Caco-2 (cell line): ENCODE measurements at regions not wholly inside any gene's neighbourhood (a gene's known extent, or its start where the extent isn't known, plus 50 kb on each side); places are given as distances from the start of the nearest gene placed in this dataset.

ENCODE experiments used
- BruUV-seq: library from RNA; stranded (reverse); fragments of 400-500 nt; replicated peaks from 2 replicates; lab custom pipeline; 2021; lab: Mats Ljungman, UMichigan
- CTCF ChIA-PET: fragments of 300-600 bp; sonication (Branson Sonifier 250); formaldehyde crosslinking; loops from one replicate; lab custom pipeline; 2022; ENCODE audit warnings: antibody characterized with exemption; lab: Charles Lee
- POLR2A ChIA-PET: fragments of 300-600 bp; sonication (Branson Sonifier 250); formaldehyde crosslinking; loops from one replicate; lab custom pipeline; 2022; ENCODE audit warnings: antibody characterized with exemption; lab: Charles Lee
- DNase-seq, 2 experiments: peaks; one replicate each; pipeline versions ENCODE4 v3.0.0 to v3.0.0-alpha.2; 2020 to 2022
- H3K27me3 ChIP-seq: replicated peaks from 2 replicates; pipeline ENCODE4 v1.6.0; 2011; ENCODE audit warnings: low read length; ENCODE audit not compliant: control insufficient read depth, insufficient read depth
- H3K36me3 ChIP-seq: 2 replicates; pipeline ENCODE4 v1.5.1; 2011; ENCODE audit warnings: low read length; ENCODE audit not compliant: control insufficient read depth, insufficient read depth
- H3K4me1 ChIP-seq: fragments of 250-450 bp; sonication (Bioruptor Pico); 2 replicates; pipeline ENCODE4 v1.5.1; 2020; ENCODE audit warnings: mild to moderate bottlenecking
- H3K4me3 ChIP-seq: 2 replicates; pipeline ENCODE4 v1.5.1; 2011; ENCODE audit warnings: low read depth, mild to moderate bottlenecking, control low read depth, low read length
- H3K9me3 ChIP-seq: fragments of 250-450 bp; sonication (Bioruptor Pico); 2 replicates; pipeline ENCODE4 v1.5.1; 2020; ENCODE audit warnings: mild to moderate bottlenecking, moderate library complexity
- H3K27ac Mint-ChIP-seq: one replicate; pipeline ENCODE4 v1.8.0; 2022; ENCODE audit warnings: mixed read lengths; ENCODE audit not compliant: unreplicated experiment
- H3K27me3 Mint-ChIP-seq: one replicate; pipeline ENCODE4 v1.8.0; 2022; ENCODE audit warnings: mixed read lengths; ENCODE audit not compliant: insufficient read depth, unreplicated experiment
- H3K36me3 Mint-ChIP-seq: one replicate; pipeline ENCODE4 v1.8.0; 2022; ENCODE audit warnings: mild to moderate bottlenecking, mixed read lengths; ENCODE audit not compliant: insufficient read depth, unreplicated experiment
- H3K4me1 Mint-ChIP-seq: one replicate; pipeline ENCODE4 v1.8.0; 2022; ENCODE audit warnings: low read depth, mixed read lengths; ENCODE audit not compliant: unreplicated experiment
- H3K4me3 Mint-ChIP-seq: one replicate; pipeline ENCODE4 v1.8.0; 2022; ENCODE audit warnings: mild to moderate bottlenecking, moderate library complexity, mixed read lengths; ENCODE audit not compliant: unreplicated experiment
- H3K9me3 Mint-ChIP-seq: one replicate; pipeline ENCODE4 v1.8.0; 2022; ENCODE audit warnings: mixed read lengths; ENCODE audit not compliant: unreplicated experiment
- intact Hi-C: fragments of 100-400 bp; cut with micrococcal nuclease; formaldehyde crosslinking; loops from one replicate; pipeline ENCODE4 v1.10.0; 2022; ENCODE audit not compliant: unreplicated experiment
- TF ChIP-seq, protein P1 (sequence below), 2 experiments: fragments of 200-600 bp in 1 of 2; IDR thresholded peaks; 1 replicate in 1 of 2; 2 replicates in 1 of 2; pipeline versions ENCODE4 v1.5.1 to v1.8.0; 2011 to 2022; ENCODE audit warnings: antibody characterized with exemption in 1 of 2, control low read depth in 1 of 2, inconsistent platforms in 1 of 2, low read depth in 1 of 2, low read length in 1 of 2, mild to moderate bottlenecking in 1 of 2, moderate library complexity in 1 of 2; ENCODE audit not compliant: insufficient read depth in 1 of 2, severe bottlenecking in 1 of 2, unreplicated experiment in 1 of 2

DNA sequence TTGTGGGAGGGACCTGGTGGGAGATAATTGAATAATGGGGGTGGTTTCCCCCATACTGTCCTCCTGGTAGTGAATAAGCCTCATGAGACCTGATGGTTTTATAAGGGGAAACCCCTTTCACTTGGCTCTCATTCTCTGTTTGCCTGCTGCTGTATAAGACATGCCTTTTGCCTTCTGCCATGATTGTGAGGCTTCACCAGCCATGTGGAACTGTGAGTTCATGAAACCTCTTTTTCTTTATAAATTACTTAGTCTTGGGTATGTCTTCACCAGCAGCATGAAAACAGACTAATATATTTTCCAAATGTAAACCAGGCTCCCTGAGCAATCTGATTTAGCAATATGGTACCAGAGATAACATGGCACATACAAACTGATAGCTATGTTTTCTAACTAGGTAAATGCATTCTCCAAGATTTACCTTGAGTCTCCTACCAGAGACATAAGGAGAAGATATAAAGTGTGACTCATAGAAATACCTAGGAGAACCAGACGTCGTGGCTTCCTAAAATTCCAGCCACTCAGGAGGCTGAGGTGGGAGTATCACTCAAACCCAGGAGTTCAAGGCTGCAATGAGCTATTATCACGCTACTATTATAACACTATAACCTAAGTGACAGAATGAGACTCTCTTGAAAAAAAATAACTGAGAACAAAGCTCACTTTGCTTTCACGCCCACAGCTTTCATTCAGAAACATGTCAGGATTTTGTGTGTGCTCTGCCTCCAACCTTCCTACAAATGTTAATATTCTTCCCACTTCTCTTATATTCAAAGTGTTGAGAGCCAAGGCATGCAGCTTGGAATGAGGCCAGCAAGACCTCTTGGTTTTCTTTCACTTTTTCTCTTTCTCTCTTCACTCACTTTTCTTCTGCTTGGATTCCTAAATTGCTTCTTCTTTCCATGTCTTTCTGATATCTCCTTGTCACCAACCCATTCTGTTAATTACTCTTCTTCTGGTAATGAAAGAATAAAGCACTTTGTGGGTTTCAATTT lies 263.9 kb upstream of the UBE2E3 start:
- Histone ChIP-seq H3K9me3 (no peaks in the 10 kb centered on the region), H3K4me3 (no peak overlapping the region), H3K4me1 (no peaks in the 10 kb centered on the region), H3K27me3 (no peaks in the 10 kb centered on the region), H3K36me3 (no peaks in the 10 kb centered on the region)
- H3K36me3 Mint-ChIP-seq: no peaks in the 10 kb centered on the region
- no peak overlapping the region for H3K27ac Mint-ChIP-seq
- H3K9me3 Mint-ChIP-seq: no peaks in the 10 kb centered on the region
- no TSS peak for BruUV-seq
- TF ChIP-seq, protein P1, sequence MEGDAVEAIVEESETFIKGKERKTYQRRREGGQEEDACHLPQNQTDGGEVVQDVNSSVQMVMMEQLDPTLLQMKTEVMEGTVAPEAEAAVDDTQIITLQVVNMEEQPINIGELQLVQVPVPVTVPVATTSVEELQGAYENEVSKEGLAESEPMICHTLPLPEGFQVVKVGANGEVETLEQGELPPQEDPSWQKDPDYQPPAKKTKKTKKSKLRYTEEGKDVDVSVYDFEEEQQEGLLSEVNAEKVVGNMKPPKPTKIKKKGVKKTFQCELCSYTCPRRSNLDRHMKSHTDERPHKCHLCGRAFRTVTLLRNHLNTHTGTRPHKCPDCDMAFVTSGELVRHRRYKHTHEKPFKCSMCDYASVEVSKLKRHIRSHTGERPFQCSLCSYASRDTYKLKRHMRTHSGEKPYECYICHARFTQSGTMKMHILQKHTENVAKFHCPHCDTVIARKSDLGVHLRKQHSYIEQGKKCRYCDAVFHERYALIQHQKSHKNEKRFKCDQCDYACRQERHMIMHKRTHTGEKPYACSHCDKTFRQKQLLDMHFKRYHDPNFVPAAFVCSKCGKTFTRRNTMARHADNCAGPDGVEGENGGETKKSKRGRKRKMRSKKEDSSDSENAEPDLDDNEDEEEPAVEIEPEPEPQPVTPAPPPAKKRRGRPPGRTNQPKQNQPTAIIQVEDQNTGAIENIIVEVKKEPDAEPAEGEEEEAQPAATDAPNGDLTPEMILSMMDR (IDR thresholded peaks at IDR 0.05; ENCODE audit: insufficient read depth in 1 of 2, low read depth in 1 of 2, low read length in 1 of 2, severe bottlenecking in 1 of 2, unreplicated experiment in 1 of 2): no peak
- ChIA-PET POLR2A (no interaction called here), CTCF (no interaction called here)
- no peak for DNase-seq
- H3K4me3 Mint-ChIP-seq: no peak overlapping the region
- H3K27me3 Mint-ChIP-seq: no peaks in the 10 kb centered on the region
- no peaks in the 10 kb centered on the region for H3K4me1 Mint-ChIP-seq
- intact Hi-C loops: no loop called here

DNA sequence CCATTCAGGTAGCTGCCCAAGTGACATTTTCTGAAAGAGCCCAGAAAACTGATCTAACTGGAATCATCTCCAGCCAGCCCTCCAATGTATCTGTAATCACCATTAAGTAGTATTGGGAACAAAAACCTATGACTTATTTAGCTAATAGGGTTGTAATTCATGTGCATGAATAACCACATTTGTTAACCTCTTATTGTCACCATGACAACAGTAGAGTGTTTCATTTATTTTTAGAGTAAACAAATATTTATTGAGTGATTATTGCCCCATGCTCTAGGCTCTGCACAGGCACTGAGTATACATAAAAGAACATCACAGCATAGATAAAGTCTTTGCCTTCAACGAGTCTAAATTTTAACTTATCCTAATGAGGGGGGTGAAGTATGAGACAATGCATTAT lies 265.4 kb upstream of the UBE2E3 start:
- no peaks in the 10 kb centered on the region for H3K36me3 ChIP-seq
- Mint-ChIP-seq H3K4me1 (no peaks in the 10 kb centered on the region), H3K9me3 (no peaks in the 10 kb centered on the region), H3K27me3 (no peaks in the 10 kb centered on the region), H3K36me3 (no peaks in the 10 kb centered on the region), H3K27ac (no peak overlapping the region), H3K4me3 (no peak overlapping the region)
- H3K4me1 ChIP-seq: no peaks in the 10 kb centered on the region
- intact Hi-C loops: no loop called here
- no TSS peak for BruUV-seq
- no peak for DNase-seq
- CTCF ChIA-PET: interaction anchor here (0.5 kb wide), 1 partner anchor 224 kb away, joined by 4 read pairs; no protein-coding TSS in a partner anchor
- POLR2A ChIA-PET: no interaction called here
- H3K27me3 ChIP-seq: no peaks in the 10 kb centered on the region
- H3K4me3 ChIP-seq: no peak overlapping the region
- TF ChIP-seq, protein P1 (IDR thresholded peaks at IDR 0.05; ENCODE audit: insufficient read depth in 1 of 2, low read depth in 1 of 2, low read length in 1 of 2, severe bottlenecking in 1 of 2, unreplicated experiment in 1 of 2): no peak
- H3K9me3 ChIP-seq: no peaks in the 10 kb centered on the region

DNA sequence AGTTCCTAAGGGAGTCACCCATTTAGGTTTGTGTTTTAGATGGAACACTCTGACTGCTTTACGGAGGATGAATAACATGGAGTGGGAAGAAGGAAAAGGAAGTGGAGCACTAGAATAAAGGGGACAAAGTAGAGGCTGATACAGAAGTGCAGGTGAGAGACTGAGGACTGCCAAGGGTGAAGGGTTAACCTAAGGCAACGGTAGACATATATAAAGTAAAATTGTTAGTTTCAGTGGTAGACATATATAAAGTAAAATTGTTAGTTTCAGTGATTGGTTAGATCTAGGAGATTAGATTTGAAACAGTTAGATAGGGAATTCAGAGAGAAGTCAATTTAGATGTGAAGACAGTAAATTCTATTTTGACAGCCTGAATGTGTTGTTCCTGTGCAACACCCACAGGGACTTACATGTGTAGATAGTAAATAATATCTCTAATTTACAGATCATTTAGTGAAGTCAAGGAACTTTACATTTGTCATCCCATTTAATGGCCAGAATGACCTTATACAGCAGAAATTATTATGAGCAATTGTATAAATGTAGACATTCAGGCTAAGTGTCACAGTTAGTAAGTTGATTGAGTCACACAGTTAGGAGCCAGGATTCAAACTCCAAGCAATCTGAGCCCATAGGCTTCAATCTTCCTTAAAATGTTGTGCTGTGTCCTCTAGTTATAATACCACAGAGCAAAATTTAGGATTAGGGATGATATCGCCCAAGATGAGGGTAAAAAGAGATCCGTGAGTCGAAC lies 270.8 kb upstream of the UBE2E3 start:
- no peak for DNase-seq
- Histone ChIP-seq H3K4me1 (no peaks in the 10 kb centered on the region), H3K36me3 (no peaks in the 10 kb centered on the region), H3K27me3 (no peaks in the 10 kb centered on the region), H3K9me3 (no peaks in the 10 kb centered on the region), H3K4me3 (no peak overlapping the region)
- H3K27me3 Mint-ChIP-seq: peaks cover 5% of the 10 kb centered on the region
- H3K36me3 Mint-ChIP-seq: no peaks in the 10 kb centered on the region
- no TSS peak for BruUV-seq
- TF ChIP-seq, protein P1 (IDR thresholded peaks at IDR 0.05; ENCODE audit: insufficient read depth in 1 of 2, low read depth in 1 of 2, low read length in 1 of 2, severe bottlenecking in 1 of 2, unreplicated experiment in 1 of 2): no peak
- POLR2A ChIA-PET: no interaction called here
- H3K27ac Mint-ChIP-seq: no peak overlapping the region
- H3K4me1 Mint-ChIP-seq: no peaks in the 10 kb centered on the region
- H3K4me3 Mint-ChIP-seq: no peak overlapping the region
- H3K9me3 Mint-ChIP-seq: no peaks in the 10 kb centered on the region
- intact Hi-C loops: no loop called here
- CTCF ChIA-PET: no interaction called here
